Esophagus squamous epithelium (tissue), 5 donors: ENCODE measurements at regions not wholly inside any gene's neighbourhood (a gene's known extent, or its start where the extent isn't known, plus 50 kb on each side); places are given as distances from the start of the nearest gene placed in this dataset.
"Not testable (repeated sequence)": the region's sequence is repeated elsewhere in the genome, so short reads cannot be mapped to it uniquely, and the experiment has no call there.

Source experiments
- DNase-seq: peaks from one replicate; lab custom pipeline; 2025; lab: John Stamatoyannopoulos, UW
- H3K27ac ChIP-seq, 4 donors: fragments of 200-600 bp; sonication (generic); one replicate each; pipeline ENCODE4 v1.5.1; 2016 to 2019; ENCODE audit warnings: mild to moderate bottlenecking in 1 of 4
- H3K27me3 ChIP-seq, 4 donors: fragments of 200-600 bp; sonication (generic); 1 replicate in 3 of 4; 2 replicates in 1 of 4; pipeline versions ENCODE4 v1.5.1 to v1.6.0; 2017 to 2021; ENCODE audit warnings: antibody characterized with exemption in 1 of 4
- H3K36me3 ChIP-seq, 3 donors: fragments of 200-600 bp; sonication (generic); one replicate each; pipeline ENCODE4 v1.5.1; 2016 to 2019
- H3K4me1 ChIP-seq, 3 donors: fragments of 200-600 bp; sonication (generic); one replicate each; pipeline ENCODE4 v1.5.1; 2017 to 2019
- H3K4me3 ChIP-seq, 4 donors: fragments of 200-600 bp; sonication (generic); 1 replicate in 3 of 4; 2 replicates in 1 of 4; pipeline ENCODE4 v1.5.1; 2016 to 2019; ENCODE audit warnings: mild to moderate bottlenecking in 2 of 4, moderate library complexity in 1 of 4
- H3K9me3 ChIP-seq, 3 donors: fragments of 200-600 bp; sonication (generic); one replicate each; pipeline ENCODE4 v1.5.1; 2016 to 2019
- CTCF ChIP-seq, 6 experiments: fragments of 450-650 bp in 4 of 6; fragments of 200-600 bp in 2 of 6; sonication (generic) in 2 of 6; IDR thresholded peaks; one replicate each; pipeline ENCODE4 v1.5.1; 2016 to 2019; ENCODE audit warnings: antibody characterized with exemption in 6 of 6, mild to moderate bottlenecking in 4 of 6, moderate library complexity in 4 of 6
- POLR2A ChIP-seq, 4 donors: fragments of 450-650 bp; IDR thresholded peaks; one replicate each; pipeline ENCODE4 v1.6.1; 2017; ENCODE audit warnings: antibody characterized with exemption in 4 of 4, mild to moderate bottlenecking in 4 of 4, moderate library complexity in 3 of 4
- WGBS, 2 donors: methylation state at CpG; one replicate each; pipeline ENCODE4 v1.1.5; 2018; 5-methylcytosine and 5-hydroxymethylcytosine counted together
- intact Hi-C: fragments of 100-400 bp; cut with DNase I; formaldehyde crosslinking; loops from one replicate; pipeline ENCODE4 v1.15.0; 2022
- donor health status: DM: yes; HTN: yes; CAD: no.

- Histone ChIP-seq H3K9me3 (no peaks in the 10 kb centered on the region), H3K4me3 (no peak overlapping the region), H3K27me3 (no peaks in the 10 kb centered on the region), H3K27ac (no peak overlapping the region), H3K36me3 (no peaks in the 10 kb centered on the region), H3K4me1 (no peaks in the 10 kb centered on the region)
- DNase-seq, result no peak
- TF ChIP-seq CTCF (IDR thresholded peaks at IDR 0.05) (no peak), POLR2A (IDR thresholded peaks at IDR 0.05) (no peak)
- intact Hi-C loops, result no loop called here
Measured at GRCh38 chr3:106844638-106845037, 532.6 kb upstream of the CCDC54 start.

DNA sequence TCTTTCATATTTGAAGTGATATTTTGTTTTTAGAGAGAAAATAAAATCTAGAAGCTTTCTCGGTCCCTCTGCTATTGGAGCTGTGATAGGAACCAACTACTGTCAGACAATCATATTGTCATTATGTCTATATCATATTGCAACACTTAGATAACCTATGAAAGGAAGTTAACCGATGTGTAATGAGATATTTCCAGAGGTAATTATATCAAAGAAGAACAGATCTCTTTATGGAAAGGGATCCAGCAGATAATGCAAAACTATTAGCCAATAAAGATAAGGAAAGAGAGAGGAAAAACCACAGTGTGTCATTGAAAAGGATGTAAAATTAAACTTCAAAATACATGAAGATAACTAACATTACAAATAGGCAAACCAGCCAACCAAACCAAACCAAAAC lies 529.1 kb upstream of the CCDC54 start:
- H3K27me3 ChIP-seq, result no peaks in the 10 kb centered on the region
- H3K36me3 ChIP-seq, result no peaks in the 10 kb centered on the region
- H3K4me1 ChIP-seq, result no peaks in the 10 kb centered on the region
- TF ChIP-seq CTCF (IDR thresholded peaks at IDR 0.05) (no peak), POLR2A (IDR thresholded peaks at IDR 0.05) (no peak)
- H3K4me3 ChIP-seq, result no peak overlapping the region
- intact Hi-C loops, result no loop called here
- 79 to 86% methylated on average over 2 of the region's 2 CpGs for WGBS, 2 donors
- no peak for DNase-seq
- no peaks in the 10 kb centered on the region for H3K9me3 ChIP-seq
- H3K27ac ChIP-seq, result no peak overlapping the region

GRCh38 chr3:106850437-106850836 lies 526.8 kb upstream of the CCDC54 start:
- H3K27me3 ChIP-seq, result no peaks in the 10 kb centered on the region
- no peak for DNase-seq
- 66% methylated on average over 3 of the region's 3 CpGs for WGBS, 2 donors
- H3K36me3 ChIP-seq, result no peaks in the 10 kb centered on the region
- H3K9me3 ChIP-seq, result no peaks in the 10 kb centered on the region
- intact Hi-C loops, result no loop called here
- H3K27ac ChIP-seq, result no peak overlapping the region
- H3K4me1 ChIP-seq, result no peaks in the 10 kb centered on the region
- no peak for TF ChIP-seq CTCF (IDR thresholded peaks at IDR 0.05)
- no peak for TF ChIP-seq POLR2A (IDR thresholded peaks at IDR 0.05)
- no peak overlapping the region for H3K4me3 ChIP-seq

GRCh38 chr3:106858321-106858720 lies 518.9 kb upstream of the CCDC54 start:
- WGBS, 2 donors, result 40 to 47% methylated on average over 3 of the region's 3 CpGs
- H3K4me3 ChIP-seq, intact Hi-C loops, H3K36me3 ChIP-seq, DNase-seq, H3K9me3 ChIP-seq, H3K4me1 ChIP-seq, H3K27me3 ChIP-seq, H3K27ac ChIP-seq: not testable (repeated sequence)

GRCh38 chr3:106860182-106860581 lies 517.1 kb upstream of the CCDC54 start:
- intact Hi-C loops, result no loop called here
- Histone ChIP-seq H3K27ac (no peak overlapping the region), H3K9me3 (no peaks in the 10 kb centered on the region), H3K27me3 (no peaks in the 10 kb centered on the region), H3K36me3 (no peaks in the 10 kb centered on the region), H3K4me1 (no peaks in the 10 kb centered on the region), H3K4me3 (no peak overlapping the region)
- no peak for DNase-seq
- TF ChIP-seq CTCF (IDR thresholded peaks at IDR 0.05) (no peak), POLR2A (IDR thresholded peaks at IDR 0.05) (no peak)

GRCh38 chr3:106862067-106862466 lies 515.2 kb upstream of the CCDC54 start:
- no peaks in the 10 kb centered on the region for H3K4me1 ChIP-seq
- TF ChIP-seq CTCF (IDR thresholded peaks at IDR 0.05) (no peak), POLR2A (IDR thresholded peaks at IDR 0.05) (no peak)
- 31 to 36% methylated on average over 3 of the region's 3 CpGs for WGBS, 2 donors
- no peak overlapping the region for H3K27ac ChIP-seq
- intact Hi-C loops, result no loop called here
- no peak for DNase-seq
- H3K4me3 ChIP-seq, result no peak overlapping the region
- H3K9me3 ChIP-seq, result no peaks in the 10 kb centered on the region
- no peaks in the 10 kb centered on the region for H3K27me3 ChIP-seq
- H3K36me3 ChIP-seq, result no peaks in the 10 kb centered on the region
